ENCODE measurements at regions not wholly inside any gene's neighbourhood (a gene's known extent, or its start where the extent isn't known, plus 50 kb on each side); places are given as distances from the start of the nearest gene placed in this dataset.

GRCh38 chr12:43287706-43288383 lies 264.2 kb downstream of the ADAMTS20 start:
- TF ChIP-seq POLR2AphosphoS5 (IDR thresholded peaks at IDR 0.05; ENCODE audit: low read length) = no peak
- no peak for TF ChIP-seq ATF2 (IDR thresholded peaks at IDR 0.05; ENCODE audit: low read length)
- no peak for TF ChIP-seq POLR2A (IDR thresholded peaks at IDR 0.05; ENCODE audit: low read depth, low read length)
- TF ChIP-seq HDAC2 (IDR thresholded peaks at IDR 0.05) = no peak
- TF ChIP-seq YY1 (IDR thresholded peaks at IDR 0.05; ENCODE audit: low read depth, low read length) = no peak
- no peak for TF ChIP-seq CTCF (IDR thresholded peaks at IDR 0.05 in 2 of 3, conservative IDR thresholded peaks at IDR 0.05 in 1 of 3; ENCODE audit: control insufficient read depth in 2 of 3, extremely low read depth in 1 of 3, insufficient read depth in 1 of 3, low read depth in 3 of 3, low read length in 3 of 3)
- TF ChIP-seq USF2 (IDR thresholded peaks at IDR 0.05; ENCODE audit: borderline replicate concordance, low read depth, low read length) = no peak
- TF ChIP-seq EP300 (IDR thresholded peaks at IDR 0.05; ENCODE audit: borderline replicate concordance in 1 of 2, control insufficient read depth in 1 of 2, low read depth in 2 of 2, low read length in 2 of 2) = no peak
- no peak for TF ChIP-seq CREB1 (IDR thresholded peaks at IDR 0.05; ENCODE audit: low read depth)
- TF ChIP-seq REST (IDR thresholded peaks at IDR 0.05; ENCODE audit: low read depth, low read length) = no peak

Measured in GM12878 (cell line).